NCI-H1105 (cell line): ENCODE measurements at regions not wholly inside any gene's neighbourhood (a gene's known extent, or its start where the extent isn't known, plus 50 kb on each side); places are given as distances from the start of the nearest gene placed in this dataset.
A peak's percentile ranks its signal among the peaks of the same experiment; 100 is the strongest.
"Not testable (repeated sequence)": the region's sequence is repeated elsewhere in the genome, so short reads cannot be mapped to it uniquely, and the experiment has no call there.

Experiments
- DNase-seq: peaks from one replicate; lab custom pipeline; 2025; lab: John Stamatoyannopoulos, UW

GRCh38 chr9:104980039-104980654 lies 52.2 kb upstream of the ABCA1 start:
- no peak for DNase-seq

GRCh38 chr9:104981543-104982129 lies 53.7 kb upstream of the ABCA1 start:
- no peak for DNase-seq

DNA sequence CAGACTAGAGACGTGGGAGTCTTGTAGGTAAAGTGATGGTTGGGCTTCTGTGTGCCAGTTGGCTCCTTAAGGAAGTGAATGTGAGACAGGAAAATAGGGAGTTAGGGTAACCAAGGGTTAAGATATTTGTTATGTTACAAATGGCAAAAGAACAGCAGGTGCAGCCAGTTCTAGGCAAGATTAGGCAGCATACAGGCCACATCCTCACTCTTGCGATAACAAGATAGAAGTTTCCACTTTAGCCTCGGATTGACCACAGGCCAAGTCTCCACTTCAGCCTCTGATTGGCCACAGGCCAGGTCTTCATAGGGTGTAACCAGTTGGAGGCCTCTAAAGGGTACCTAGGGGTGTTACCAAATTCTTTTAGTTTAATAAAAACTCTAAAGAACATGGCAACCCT lies 54.6 kb upstream of the ABCA1 start:
- no peak for DNase-seq

DNA sequence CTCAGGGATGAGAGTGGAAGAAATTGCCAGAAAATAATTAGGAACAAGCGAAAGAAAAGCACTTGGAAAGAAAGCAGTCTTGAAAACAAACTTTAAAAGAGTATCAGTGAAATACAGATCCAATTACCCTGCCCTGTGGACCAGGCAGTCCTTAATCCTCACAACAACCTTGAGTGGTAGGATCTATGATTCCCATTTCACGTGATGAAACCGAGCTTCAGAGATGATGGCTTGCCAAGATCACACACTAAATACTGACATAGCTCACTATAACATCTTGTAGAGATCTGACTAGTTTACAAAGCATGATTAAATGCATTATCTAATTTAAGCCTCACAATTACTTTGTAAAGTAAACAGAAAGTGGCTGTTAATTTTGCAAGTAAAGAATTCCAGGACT lies 55.5 kb upstream of the ABCA1 start:
- DNase-seq: no peak

DNA sequence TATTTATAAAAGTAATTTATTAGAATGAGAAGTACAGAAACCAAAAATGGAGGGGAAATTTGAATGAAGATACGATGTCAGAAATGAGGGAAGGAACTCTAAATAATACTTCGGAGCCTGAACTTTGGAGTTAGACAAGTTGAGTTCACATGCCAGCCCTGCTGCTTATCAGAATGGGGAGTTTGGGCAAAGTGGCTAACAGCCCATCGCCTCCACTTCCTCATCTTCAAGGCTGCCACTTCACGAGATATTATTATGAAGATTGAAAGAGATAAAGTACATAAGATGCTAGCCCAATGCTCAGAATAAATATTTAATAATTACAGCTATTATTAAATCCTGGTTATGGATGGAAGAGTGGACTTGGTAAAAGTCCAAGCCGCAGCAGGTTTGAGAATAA lies 56.2 kb upstream of the ABCA1 start:
- DNase-seq: no peak

GRCh38 chr9:104984542-104984941 lies 56.6 kb upstream of the ABCA1 start:
- no peak for DNase-seq

- DNase-seq: no peak
Observed at GRCh38 chr9:104984948-104985347, 57.0 kb upstream of the ABCA1 start.

GRCh38 chr9:104986096-104986495 lies 58.1 kb upstream of the ABCA1 start:
- DNase-seq: no peak

DNA sequence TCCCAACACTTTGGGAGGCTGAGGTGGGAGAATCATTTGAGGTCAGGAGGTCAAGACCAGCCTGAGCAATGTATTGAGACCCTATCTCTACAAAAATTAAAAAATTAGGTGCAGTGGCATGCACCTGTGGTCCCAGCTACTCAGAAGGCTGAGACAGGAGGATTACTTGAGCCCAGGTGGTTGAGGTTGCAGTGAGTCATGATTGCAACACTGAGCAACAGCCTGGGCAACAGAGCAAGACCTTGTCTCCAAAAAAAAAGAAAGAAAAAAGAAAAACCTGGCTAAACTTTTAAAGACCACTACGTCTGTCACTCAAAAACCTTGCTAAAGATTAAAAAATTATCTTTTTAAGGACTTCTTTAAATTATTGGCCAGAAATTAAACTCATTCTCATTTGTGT lies 59.8 kb upstream of the ABCA1 start:
- DNase-seq: no peak

- no peak for DNase-seq
Observed at GRCh38 chr9:104988539-104988938, 60.6 kb upstream of the ABCA1 start.

DNA sequence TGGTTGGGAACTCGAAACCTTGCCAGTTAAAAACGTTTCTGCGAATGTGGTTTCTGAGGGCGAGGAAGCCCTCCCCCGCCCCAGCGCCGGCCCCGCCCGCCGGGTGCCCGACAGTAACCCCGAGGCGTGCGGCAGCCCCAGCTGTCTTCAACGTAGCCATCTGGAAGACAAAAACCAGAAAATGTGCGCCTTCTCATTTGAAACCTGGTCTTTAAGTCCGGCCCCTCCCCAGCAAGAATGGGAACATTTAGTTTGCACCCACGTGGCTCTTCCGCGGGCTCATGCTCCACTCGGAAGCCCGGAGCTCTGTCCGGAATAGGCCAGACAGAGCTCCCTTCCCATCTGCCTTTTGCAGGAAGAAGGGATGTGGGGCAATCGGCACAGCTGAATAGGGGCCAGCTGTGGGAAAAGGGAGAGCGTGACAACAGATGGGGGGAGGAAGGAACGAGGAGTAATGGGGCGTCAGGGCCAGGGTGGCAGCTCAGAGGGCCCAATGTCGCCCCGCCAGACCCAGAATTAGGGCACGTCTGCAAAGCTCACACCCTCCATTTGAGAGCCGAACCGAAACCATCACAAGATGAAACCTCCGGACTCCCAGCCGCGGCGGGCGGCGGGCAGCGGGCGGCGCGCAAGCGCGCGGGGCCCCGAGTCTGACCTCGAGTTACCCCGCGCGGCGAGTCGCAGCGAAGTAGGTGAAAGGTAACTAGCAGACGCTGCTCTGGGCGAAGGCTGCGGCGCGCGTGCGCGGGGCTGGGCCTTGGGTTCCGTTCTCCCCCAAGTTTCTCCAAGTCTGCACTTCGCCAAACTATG lies 63.4 kb upstream of the ABCA1 start:
- peak; percentile 75 for DNase-seq

DNA sequence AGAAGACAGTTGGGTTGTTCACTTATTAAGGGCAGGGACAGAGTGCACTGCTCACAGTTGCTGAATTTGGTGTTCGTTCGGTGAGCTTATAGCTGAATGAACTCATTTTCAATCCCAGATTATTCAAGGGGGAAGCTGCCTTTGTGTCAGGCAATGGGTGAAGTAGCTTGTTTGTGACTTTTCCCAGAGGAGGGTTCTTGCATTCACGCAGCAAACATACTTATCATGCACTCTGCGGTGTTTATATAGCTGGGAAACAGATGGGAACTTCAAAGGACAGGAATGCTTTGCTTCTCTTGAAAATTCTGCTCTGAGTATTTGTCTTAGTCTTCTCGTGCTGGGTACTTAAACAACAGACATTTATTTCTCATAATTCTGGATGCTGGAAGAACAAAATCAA lies 64.7 kb upstream of the ABCA1 start:
- no peak for DNase-seq

DNA sequence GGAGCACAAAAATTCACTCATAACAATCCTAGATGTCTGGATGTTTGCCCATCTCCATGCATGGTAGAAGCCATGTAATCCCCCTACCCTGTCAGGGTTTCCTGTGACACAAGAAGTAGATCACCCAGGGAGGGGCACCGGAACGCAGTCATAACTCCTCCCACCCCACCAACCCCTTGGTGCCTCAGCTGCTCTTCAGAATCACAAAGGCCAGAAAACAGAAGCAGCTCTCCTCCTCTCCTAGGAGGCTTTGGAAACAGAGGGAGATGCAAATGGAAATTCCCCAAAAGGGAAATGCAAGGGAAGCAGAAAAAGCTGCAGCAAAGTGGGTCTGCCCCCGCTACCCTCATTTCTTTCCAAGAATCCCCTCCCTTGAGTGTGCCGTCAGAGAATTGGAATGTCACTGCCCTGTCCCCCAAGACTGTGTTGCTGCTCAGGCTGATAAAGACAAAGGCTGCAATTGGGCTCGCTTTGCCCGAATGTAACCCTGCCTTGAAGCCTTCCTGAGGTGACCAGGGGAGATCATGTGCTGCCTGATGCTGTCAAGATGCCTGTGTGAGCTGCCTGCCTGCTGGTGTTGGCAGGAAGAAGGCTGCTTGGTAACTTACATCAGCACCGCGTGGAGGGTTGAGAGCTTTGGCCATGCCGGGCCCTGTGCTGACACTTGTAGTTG lies 65.5 kb upstream of the ABCA1 start:
- no peak for DNase-seq

- no peak for DNase-seq
Observed at GRCh38 chr9:104997536-104997935, 69.6 kb upstream of the ABCA1 start.

- no peak for DNase-seq
Observed at GRCh38 chr9:104999136-104999535, 71.2 kb upstream of the ABCA1 start.

GRCh38 chr9:105000529-105000928 lies 72.6 kb upstream of the ABCA1 start:
- not testable (repeated sequence) for DNase-seq

DNA sequence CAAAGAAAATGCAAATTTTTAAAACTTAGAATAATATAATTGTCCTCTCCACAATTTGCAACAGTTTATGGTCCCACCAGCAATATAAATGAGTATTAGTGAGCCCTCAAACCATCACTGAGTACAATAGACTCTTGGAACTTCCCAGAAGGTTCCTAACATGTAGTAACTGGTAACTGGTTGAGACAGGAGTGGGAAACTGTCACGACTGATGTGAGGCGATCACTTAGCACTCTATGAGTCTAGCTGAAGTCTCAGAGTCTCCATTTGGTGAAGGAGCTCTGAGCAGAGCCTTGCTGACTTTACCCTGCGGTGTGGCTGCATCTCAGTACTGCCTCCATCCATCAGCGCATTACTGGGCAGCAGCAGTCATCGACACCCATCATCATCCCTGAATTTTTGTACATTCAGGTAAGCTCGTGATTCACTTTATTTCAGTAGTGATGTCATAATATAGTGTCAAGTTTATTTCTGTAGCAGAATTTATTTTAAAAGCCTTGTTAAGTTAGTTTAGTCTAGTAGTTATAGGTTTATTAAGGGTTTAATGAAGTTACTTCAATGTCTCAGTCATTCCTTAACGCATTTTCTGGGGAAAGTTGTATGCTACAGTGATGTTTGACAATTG lies 76.6 kb upstream of the ABCA1 start:
- no peak for DNase-seq

GRCh38 chr9:105005186-105005585 lies 77.2 kb upstream of the ABCA1 start:
- no peak for DNase-seq

DNA sequence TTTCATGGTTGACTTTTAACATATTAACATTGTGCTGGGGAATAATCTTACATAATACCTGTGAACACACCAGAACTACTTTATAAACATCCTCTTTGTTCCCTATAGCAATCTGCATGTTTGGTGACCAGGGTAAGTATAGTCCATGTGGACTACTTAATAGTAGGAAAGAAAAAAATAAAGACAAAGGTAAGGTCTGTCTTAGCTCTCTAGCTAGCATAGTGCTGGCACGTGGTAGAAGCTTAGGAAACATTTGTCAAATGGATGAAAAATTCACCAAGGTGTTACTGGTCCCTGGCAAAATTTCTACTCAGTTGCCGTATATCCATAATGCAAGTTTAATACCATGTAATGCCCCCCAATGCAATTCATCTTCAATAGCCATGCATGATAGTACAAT lies 78.6 kb upstream of the ABCA1 start:
- no peak for DNase-seq

- DNase-seq: no peak
Observed at GRCh38 chr9:105007143-105007542, 79.2 kb upstream of the ABCA1 start.

GRCh38 chr9:105010089-105010488 lies 82.1 kb upstream of the ABCA1 start:
- DNase-seq: not testable (repeated sequence)

DNA sequence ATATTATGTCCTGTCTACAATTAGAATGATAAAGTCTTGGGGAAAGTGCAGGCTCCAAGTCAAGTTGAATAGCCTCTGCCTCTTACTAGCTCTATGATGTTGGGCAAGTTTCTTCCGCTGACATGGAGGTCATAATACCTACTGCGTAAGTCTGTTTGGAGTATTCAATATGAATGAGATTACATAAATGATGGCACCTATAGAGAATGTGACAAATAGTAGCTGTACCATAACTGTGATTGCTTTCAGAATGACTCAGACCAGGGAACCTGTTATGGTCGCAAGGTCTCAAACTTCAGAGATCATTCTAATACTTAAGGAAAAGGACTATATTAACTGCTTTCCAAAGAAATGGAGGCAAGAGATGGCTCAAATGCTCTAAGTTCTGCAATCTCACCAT lies 94.0 kb upstream of the ABCA1 start:
- no peak for DNase-seq
